ENCODE measurements at regions not wholly inside any gene's neighbourhood (a gene's known extent, or its start where the extent isn't known, plus 50 kb on each side); places are given as distances from the start of the nearest gene placed in this dataset.

DNA sequence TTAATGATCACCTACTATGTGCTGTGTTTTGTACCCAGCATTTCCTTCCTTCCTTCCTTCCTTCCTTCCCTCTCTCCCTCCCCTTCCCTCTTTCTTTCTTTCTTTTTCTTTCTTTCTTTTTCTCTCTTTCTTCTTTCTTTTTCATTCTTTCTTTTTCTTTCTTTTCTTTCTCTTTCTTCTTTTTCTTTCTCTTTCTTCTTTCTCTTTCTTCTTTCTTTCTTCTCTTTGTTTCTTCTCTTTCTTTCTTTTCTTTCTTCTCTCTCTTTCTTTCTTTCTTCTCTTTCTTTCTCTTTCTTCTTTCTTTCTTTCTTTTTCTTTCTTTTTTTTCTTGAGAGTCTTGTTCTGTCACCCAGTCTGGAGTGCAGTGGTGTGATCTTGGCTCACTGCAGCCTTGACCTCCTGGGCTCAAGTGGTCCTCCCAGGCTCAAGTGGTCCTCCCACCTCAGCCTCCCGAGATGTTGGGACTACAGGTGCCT lies 165.7 kb upstream of the MVB12B start:
- peaks cover 2% of the 10 kb centered on the region; the same call in 1 of the 2 replicates for H3K79me1 ChIP-seq (ENCODE audit: low read depth, low read length)
- H2AK5ac ChIP-seq (ENCODE audit: low read depth, low read length): no peak overlapping the region
- no peaks in the 10 kb centered on the region for H3K23me2 ChIP-seq (ENCODE audit: low read depth, low read length)
- no peak overlapping the region for H2BK120ac ChIP-seq (replicated peaks; ENCODE audit: low read depth, low read length)
- peaks cover 0 to 2% (median 0%) of the 10 kb centered on the region in 4 experiments; a peak in 1 of 7 replicates for H3K27me3 ChIP-seq (replicated peaks in 1 of 4; ENCODE audit: control insufficient read depth in 3 of 4, extremely low read depth in 1 of 4, insufficient read depth in 3 of 4, low read length in 3 of 4)
- CTCF ChIA-PET (ENCODE audit: partially characterized antibody): no interaction called here
- TF ChIP-seq KDM1A (IDR thresholded peaks at IDR 0.05; ENCODE audit: borderline replicate concordance, low read length): no peak
- TF ChIP-seq EP300 (IDR thresholded peaks at IDR 0.05; ENCODE audit: borderline replicate concordance in 1 of 2, low read depth in 2 of 2, low read length in 2 of 2): no peak
- TF ChIP-seq, protein P1, sequence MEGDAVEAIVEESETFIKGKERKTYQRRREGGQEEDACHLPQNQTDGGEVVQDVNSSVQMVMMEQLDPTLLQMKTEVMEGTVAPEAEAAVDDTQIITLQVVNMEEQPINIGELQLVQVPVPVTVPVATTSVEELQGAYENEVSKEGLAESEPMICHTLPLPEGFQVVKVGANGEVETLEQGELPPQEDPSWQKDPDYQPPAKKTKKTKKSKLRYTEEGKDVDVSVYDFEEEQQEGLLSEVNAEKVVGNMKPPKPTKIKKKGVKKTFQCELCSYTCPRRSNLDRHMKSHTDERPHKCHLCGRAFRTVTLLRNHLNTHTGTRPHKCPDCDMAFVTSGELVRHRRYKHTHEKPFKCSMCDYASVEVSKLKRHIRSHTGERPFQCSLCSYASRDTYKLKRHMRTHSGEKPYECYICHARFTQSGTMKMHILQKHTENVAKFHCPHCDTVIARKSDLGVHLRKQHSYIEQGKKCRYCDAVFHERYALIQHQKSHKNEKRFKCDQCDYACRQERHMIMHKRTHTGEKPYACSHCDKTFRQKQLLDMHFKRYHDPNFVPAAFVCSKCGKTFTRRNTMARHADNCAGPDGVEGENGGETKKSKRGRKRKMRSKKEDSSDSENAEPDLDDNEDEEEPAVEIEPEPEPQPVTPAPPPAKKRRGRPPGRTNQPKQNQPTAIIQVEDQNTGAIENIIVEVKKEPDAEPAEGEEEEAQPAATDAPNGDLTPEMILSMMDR (IDR thresholded peaks at IDR 0.05; ENCODE audit: control extremely low read depth in 1 of 3, insufficient read depth in 1 of 3, low read depth in 1 of 3, low read length in 3 of 3): no peak
- TF ChIP-seq JUND (IDR thresholded peaks at IDR 0.05; ENCODE audit: low read length): no peak
- POLR2A ChIA-PET (ENCODE audit: partially characterized antibody): no interaction called here
- H3K4me1 ChIP-seq (replicated peaks in 1 of 4; ENCODE audit: control insufficient read depth in 3 of 4, insufficient read depth in 4 of 4, low read length in 3 of 4): peaks cover 0 to 16% (median 0%) of the 10 kb centered on the region in 4 experiments; a peak in 2 of 7 replicates
- no peak overlapping the region for H4K91ac ChIP-seq (replicated peaks; ENCODE audit: insufficient read length, low read length)
- no peak overlapping the region for H2BK12ac ChIP-seq (ENCODE audit: low read depth, low read length)
- H2AFZ ChIP-seq (ENCODE audit: low read length): no peak overlapping the region
- FAIRE-seq: no peak
- H3K18ac ChIP-seq (ENCODE audit: extremely low read depth, low read length): no peak overlapping the region
- no peak overlapping the region for H2BK5ac ChIP-seq (ENCODE audit: low read depth, low read length)
- no peak overlapping the region for H3K27ac ChIP-seq (ENCODE audit: low read depth, low read length)
- no peak overlapping the region for H2BK20ac ChIP-seq (ENCODE audit: low read length)
- H3K14ac ChIP-seq (ENCODE audit: insufficient read length): no peak overlapping the region
- H3K4me2 ChIP-seq (ENCODE audit: insufficient read depth in 1 of 2, low read depth in 2 of 2, low read length in 2 of 2): no peak overlapping the region
- no peak overlapping the region for H3K9ac ChIP-seq (replicated peaks in 1 of 4; ENCODE audit: extremely low read depth in 1 of 4, low read depth in 3 of 4, low read length in 3 of 4)
- H4K20me1 ChIP-seq (replicated peaks in 1 of 2; ENCODE audit: control insufficient read depth in 1 of 2, insufficient read depth in 2 of 2, low read length in 2 of 2): no peaks in the 10 kb centered on the region
- H3K79me2 ChIP-seq (ENCODE audit: control insufficient read depth in 1 of 2, insufficient read depth in 2 of 2, low read length in 2 of 2): no peaks in the 10 kb centered on the region
- H4K5ac ChIP-seq (ENCODE audit: insufficient read length, low read depth, low read length): no peak overlapping the region
- DNase-seq (ENCODE audit: low read depth in 1 of 2, low spot score in 2 of 2): no peak
- no peaks in the 10 kb centered on the region for H3K9me3 ChIP-seq (ENCODE audit: insufficient read depth in 2 of 2, low read depth in 1 of 2, low read length in 1 of 2)
- H3K36me3 ChIP-seq (ENCODE audit: control insufficient read depth in 2 of 4, insufficient read depth in 4 of 4, low read length in 3 of 4): no peaks in the 10 kb centered on the region
- no peak overlapping the region for H3K23ac ChIP-seq (ENCODE audit: insufficient read length)
- no peak overlapping the region for H3K56ac ChIP-seq (replicated peaks; ENCODE audit: insufficient read length, low read depth, low read length)
- 100% methylated on average over 1 of the region's 1 CpG; no CpG with 5 or more reads in 1 of the 2 experiments for WGBS, 2 experiments (ENCODE audit: extremely low coverage in 1 of 2, insufficient coverage in 1 of 2, insufficient read length in 1 of 2, insufficient replicate concordance in 2 of 2, low coverage in 1 of 2, low lambda C conversion rate in 2 of 2, missing lambda C conversion rate in 1 of 2)
- no peak overlapping the region for H3K4me3 ChIP-seq (ENCODE audit: extremely low read depth in 1 of 4, insufficient read depth in 2 of 4, low read depth in 3 of 4, low read length in 4 of 4)
- H3K4ac ChIP-seq (replicated peaks; ENCODE audit: insufficient read length, low read depth, low read length): no peak overlapping the region
- no peak overlapping the region for H2BK15ac ChIP-seq (ENCODE audit: low read length)
- no peak overlapping the region for H4K8ac ChIP-seq (ENCODE audit: extremely low read depth, insufficient read depth, low read length)
